C4-2B (cell line): ENCODE measurements at regions not wholly inside any gene's neighbourhood (a gene's known extent, or its start where the extent isn't known, plus 50 kb on each side); places are given as distances from the start of the nearest gene placed in this dataset.

Source experiments
- CTCF ChIP-seq: fragments of 450-650 bp; conservative IDR thresholded peaks from 2 replicates; pipeline ENCODE4 v1.5.1; 2017; ENCODE audit warnings: mild to moderate bottlenecking
- ZFX ChIP-seq: fragments of 450-650 bp; IDR thresholded peaks from 2 replicates; pipeline ENCODE4 v1.6.1; 2017

- no peak for TF ChIP-seq CTCF
- TF ChIP-seq ZFX: no peak
Measured at GRCh38 chr9:13444245-13445102, 165.0 kb upstream of the MPDZ start.
